Endothelial cell of umbilical vein (primary cell): ENCODE measurements at regions not wholly inside any gene's neighbourhood (a gene's known extent, or its start where the extent isn't known, plus 50 kb on each side); places are given as distances from the start of the nearest gene placed in this dataset.

Source experiments
- BruUV-seq: library from RNA; stranded (reverse); fragments of 400-500 nt; replicated peaks from 2 replicates; lab custom pipeline; 2021; lab: Mats Ljungman, UMichigan
- CTCF ChIA-PET: fragments of 300-600, 350-600 bp; sonication (Branson Sonifier 250); formaldehyde crosslinking; loops from one replicate; lab custom pipeline; 2021; ENCODE audit warnings: antibody characterized with exemption, inconsistent platforms; lab: Charles Lee
- POLR2A ChIA-PET: fragments of 300-600, 350-600 bp; sonication (Branson Sonifier 250); formaldehyde crosslinking; loops from one replicate; lab custom pipeline; 2021; ENCODE audit warnings: antibody characterized with exemption, inconsistent platforms; lab: Charles Lee
- DNase-seq: peaks from one replicate; pipeline ENCODE4 v3.0.0-alpha.2; 2011; ENCODE audit warnings: low read depth, low spot score
- FAIRE-seq: peaks from 2 replicates; lab custom pipeline; 2011; peaks lifted over from hg19 to GRCh38; lab: Jason Lieb, UNC
- H2AFZ ChIP-seq: 2 replicates; pipeline ENCODE4 v1.6.0; 2012; ENCODE audit warnings: low read depth, low read length, control low read depth, inconsistent platforms
- H3K27ac ChIP-seq: 2 replicates; pipeline ENCODE4 v1.5.1; 2011; ENCODE audit warnings: low read depth, mild to moderate bottlenecking, control low read depth, low read length, moderate library complexity; ENCODE audit not compliant: insufficient read depth
- H3K27me3 ChIP-seq, 2 experiments: 2 replicates each; pipeline versions ENCODE4 v1.6.0 to v1.6.1; 2011; ENCODE audit warnings: low read length in 2 of 2, mixed read lengths in 1 of 2; ENCODE audit not compliant: control insufficient read depth in 2 of 2, insufficient read depth in 2 of 2
- H3K36me3 ChIP-seq, 2 experiments: 2 replicates in 1 of 2; 3 replicates in 1 of 2; pipeline ENCODE4 v1.5.1; 2011; ENCODE audit warnings: low read length in 2 of 2, mild to moderate bottlenecking in 1 of 2, moderate library complexity in 1 of 2; ENCODE audit not compliant: control insufficient read depth in 2 of 2, insufficient read depth in 2 of 2; ENCODE audit errors: extremely low read depth in 1 of 2
- H3K4me1 ChIP-seq: 3 replicates; pipeline ENCODE4 v1.5.1; 2011; ENCODE audit warnings: mild to moderate bottlenecking, low read length; ENCODE audit not compliant: control insufficient read depth, insufficient read depth; ENCODE audit errors: extremely low read depth
- H3K4me2 ChIP-seq: 2 replicates; pipeline ENCODE4 v1.6.1; 2011; ENCODE audit warnings: low read length, control low read depth, mixed read lengths; ENCODE audit not compliant: insufficient read depth
- H3K4me3 ChIP-seq, 3 experiments: fragments of 200-600 bp in 1 of 3; sonication (generic), shearing (Covaris generic) in 1 of 3; replicated peaks in 1 of 3; 2 replicates each; pipeline ENCODE4 v1.5.1; 2011 to 2016; ENCODE audit warnings: control low read depth in 3 of 3, low read length in 3 of 3, mild to moderate bottlenecking in 2 of 3, inconsistent platforms in 1 of 3, low read depth in 1 of 3, moderate library complexity in 1 of 3; ENCODE audit not compliant: insufficient read depth in 1 of 3
- H3K79me2 ChIP-seq: 2 replicates; pipeline ENCODE4 v1.6.0; 2012; ENCODE audit warnings: low read length, inconsistent platforms; ENCODE audit not compliant: control insufficient read depth, insufficient read depth
- H3K9ac ChIP-seq: replicated peaks from 2 replicates; pipeline ENCODE3; 2011; ENCODE audit warnings: low read length, control low read depth; ENCODE audit not compliant: insufficient read depth; ENCODE audit errors: extremely low read depth
- H3K9me1 ChIP-seq: replicated peaks from 3 replicates; pipeline ENCODE4 v1.6.0; 2011; ENCODE audit warnings: mild to moderate bottlenecking, low read length; ENCODE audit not compliant: control insufficient read depth, insufficient read depth; ENCODE audit errors: extremely low read depth
- H3K9me3 ChIP-seq: replicated peaks from 2 replicates; pipeline ENCODE4 v1.5.1; 2012; ENCODE audit warnings: low read length, inconsistent platforms; ENCODE audit not compliant: control insufficient read depth, insufficient read depth
- H4K20me1 ChIP-seq: replicated peaks from 2 replicates; pipeline ENCODE3; 2011; ENCODE audit warnings: mild to moderate bottlenecking, low read length; ENCODE audit not compliant: control insufficient read depth, insufficient read depth; ENCODE audit errors: extremely low read depth
- CTCF ChIP-seq, 2 donors: IDR thresholded peaks; 1 replicate in 1 of 2; 2 replicates in 1 of 2; pipeline ENCODE4 v1.5.1; 2011; ENCODE audit warnings: low read length in 2 of 2, mild to moderate bottlenecking in 2 of 2, moderate library complexity in 2 of 2, control low read depth in 1 of 2, inconsistent platforms in 1 of 2, low read depth in 1 of 2; ENCODE audit not compliant: insufficient read depth in 1 of 2; ENCODE audit errors: extremely low read depth in 1 of 2
- EZH2 ChIP-seq: IDR thresholded peaks from 2 replicates; pipeline ENCODE4 v1.6.1; 2012; ENCODE audit warnings: borderline replicate concordance, low read depth, mild to moderate bottlenecking, moderate library complexity, low read length, inconsistent platforms; ENCODE audit not compliant: severe bottlenecking
- FOS ChIP-seq: IDR thresholded peaks from 2 replicates; pipeline ENCODE4 v1.6.1; 2011; ENCODE audit warnings: mild to moderate bottlenecking, low read length, moderate library complexity, borderline replicate concordance; ENCODE audit not compliant: insufficient read depth
- GATA2 ChIP-seq: IDR thresholded peaks from 2 replicates; pipeline ENCODE4 v1.7.0; 2011; ENCODE audit warnings: low read depth, mild to moderate bottlenecking, moderate library complexity, mixed read lengths, low read length; ENCODE audit not compliant: insufficient read length, insufficient read depth
- JUN ChIP-seq: IDR thresholded peaks from 2 replicates; pipeline ENCODE4 v1.6.1; 2011; ENCODE audit warnings: borderline replicate concordance, low read depth; ENCODE audit not compliant: insufficient read length, insufficient read depth
- MYC ChIP-seq: IDR thresholded peaks from one replicate; pipeline ENCODE4 v1.6.1; 2011; ENCODE audit warnings: mild to moderate bottlenecking, low read depth, low read length
- POLR2A ChIP-seq: IDR thresholded peaks from 2 replicates; pipeline ENCODE4 v1.6.1; 2012; ENCODE audit warnings: low read depth, mild to moderate bottlenecking, control low read depth, low read length
- POLR2AphosphoS5 ChIP-seq: IDR thresholded peaks from 2 replicates; pipeline ENCODE4 v1.6.1; 2012; ENCODE audit warnings: low read depth, mild to moderate bottlenecking, control low read depth, low read length, moderate library complexity; ENCODE audit not compliant: insufficient read depth
- dilution Hi-C: fragments of 300-500 bp; cut with MboI; formaldehyde crosslinking; loops from one replicate; pipeline ENCODE4 v1.15.0; 2019; ENCODE audit warnings: low sequenced_read_pairs; ENCODE audit not compliant: extremely low pct_ligation_motif_present
- intact Hi-C: fragments of 100-400 bp; cut with micrococcal nuclease; formaldehyde crosslinking; loops from one replicate; pipeline ENCODE4 v1.10.0; 2022
- TF ChIP-seq, protein P1 (sequence below): IDR thresholded peaks from 2 replicates; pipeline ENCODE4 v1.6.1; 2011; ENCODE audit not compliant: insufficient read depth, insufficient read length

GRCh38 chr2:180653481-180653880 lies 326.9 kb upstream of the UBE2E3 start:
- Histone ChIP-seq H3K27me3 (no peaks in the 10 kb centered on the region), H3K79me2 (no peaks in the 10 kb centered on the region), H2AFZ (no peak overlapping the region), H4K20me1 (no peaks in the 10 kb centered on the region), H3K9me3 (no peaks in the 10 kb centered on the region), H3K9me1 (no peaks in the 10 kb centered on the region), H3K27ac (no peak overlapping the region), H3K4me1 (no peaks in the 10 kb centered on the region), H3K36me3 (no peaks in the 10 kb centered on the region), H3K9ac (no peak overlapping the region), H3K4me2 (no peak overlapping the region), H3K4me3 (no peak overlapping the region)
- DNase-seq: no peak
- no peak for FAIRE-seq
- ChIA-PET POLR2A (no interaction called here), CTCF (no interaction called here)
- dilution Hi-C loops (no loop called here), intact Hi-C loops (no loop called here)
- TF ChIP-seq EZH2 (no peak), MYC (no peak), POLR2AphosphoS5 (no peak), FOS (no peak), POLR2A (no peak), CTCF (IDR thresholded peaks at IDR 0.05; ENCODE audit: extremely low read depth in 1 of 2, insufficient read depth in 1 of 2, low read depth in 1 of 2, low read length in 2 of 2) (no peak), GATA2 (no peak), JUN (no peak)
- TF ChIP-seq, protein P1, sequence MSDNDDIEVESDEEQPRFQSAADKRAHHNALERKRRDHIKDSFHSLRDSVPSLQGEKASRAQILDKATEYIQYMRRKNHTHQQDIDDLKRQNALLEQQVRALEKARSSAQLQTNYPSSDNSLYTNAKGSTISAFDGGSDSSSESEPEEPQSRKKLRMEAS: no peak
- no TSS peak for BruUV-seq
